Right cardiac atrium (tissue), 5 donors: ENCODE measurements at regions not wholly inside any gene's neighbourhood (a gene's known extent, or its start where the extent isn't known, plus 50 kb on each side); places are given as distances from the start of the nearest gene placed in this dataset.
A peak's percentile ranks its signal among the peaks of the same experiment; 100 is the strongest.
"Not testable (repeated sequence)": the region's sequence is repeated elsewhere in the genome, so short reads cannot be mapped to it uniquely, and the experiment has no call there.

Experiments used
- ATAC-seq, 2 donors: fragments of 200-7000 bp; cut with Tn5 transposase; one replicate each; pipeline versions ENCODE4 v1.8.0 to v1.9.1; 2020; ENCODE audit warnings: moderate library complexity in 2 of 2, mild to moderate bottlenecking in 1 of 2
- DNase-seq, 3 donors: peaks; one replicate each; pipeline ENCODE4 v3.0.0-alpha.2; 2020
- H3K27ac ChIP-seq: one replicate; pipeline ENCODE4 v1.5.1; 2013; ENCODE audit warnings: mild to moderate bottlenecking, low read length, control low read depth, moderate library complexity
- H3K27me3 ChIP-seq: one replicate; pipeline ENCODE4 v1.6.1; 2013; ENCODE audit not compliant: control insufficient read depth, insufficient read depth
- H3K4me1 ChIP-seq: one replicate; pipeline ENCODE4 v1.6.1; 2013; ENCODE audit warnings: low read length; ENCODE audit not compliant: control insufficient read depth, insufficient read depth
- H3K4me3 ChIP-seq: one replicate; pipeline ENCODE4 v1.5.1; 2013; ENCODE audit warnings: low read length, control low read depth
- H3K9me3 ChIP-seq: one replicate; pipeline ENCODE4 v1.6.1; 2013; ENCODE audit warnings: low read length; ENCODE audit not compliant: control insufficient read depth
- WGBS: extraction: QIAGEN DNeasy Blood & Tissue Kit; methylation state at CpG from one replicate; pipeline ENCODE4 v1.1.7; 2013; 5-methylcytosine and 5-hydroxymethylcytosine counted together
- intact Hi-C, 4 donors: fragments of 100-400 bp; cut with DNase I; formaldehyde crosslinking; loops; one replicate each; pipeline versions ENCODE4 v1.11.0 to v1.14.0; 2022 to 2023
- donor health status: healthy with polysubstance abuse.
- donor health status: DM: no; HTN: yes; CAD: no.
- donor health status: DM: no; HTN: no; CAD: no.
- donor health status: DM: no; HTN: yes; CAD: no; lungs with severe emphysema.
- donor health status: DM: yes; HTN: yes; CAD: no.

GRCh38 chr15:20785151-20785936, 80.8 kb downstream of the POTEB2 start:
- intact Hi-C loops, H3K4me3 ChIP-seq, ATAC-seq, H3K9me3 ChIP-seq, H3K4me1 ChIP-seq, H3K27me3 ChIP-seq, H3K27ac ChIP-seq: not testable (repeated sequence)
- peak in 2 of 3 donors; percentile 6 to 14 for DNase-seq
- WGBS = no CpG with 5 or more reads among the region's 42 CpGs

GRCh38 chr15:20783598-20784184, 82.4 kb downstream of the POTEB2 start:
- H3K27me3 ChIP-seq, H3K4me1 ChIP-seq, H3K9me3 ChIP-seq, H3K4me3 ChIP-seq, ATAC-seq, intact Hi-C loops, H3K27ac ChIP-seq: not testable (repeated sequence)
- no CpG with 5 or more reads among the region's 36 CpGs for WGBS
- peak in 1 of 3 donors; percentile 23 for DNase-seq

GRCh38 chr15:20775412-20775811, 90.7 kb downstream of the POTEB2 start:
- intact Hi-C loops = not testable (repeated sequence)

GRCh38 chr15:20767943-20768342, 98.2 kb downstream of the POTEB2 start:
- no CpG with 5 or more reads among the region's 2 CpGs for WGBS
- DNase-seq, intact Hi-C loops, H3K9me3 ChIP-seq, H3K4me1 ChIP-seq, ATAC-seq, H3K27me3 ChIP-seq, H3K4me3 ChIP-seq, H3K27ac ChIP-seq: not testable (repeated sequence)

More at GRCh38 chr15:20775412-20775811, 90.7 kb downstream of the POTEB2 start:
- not testable (repeated sequence) for H3K4me1 ChIP-seq, DNase-seq, H3K27ac ChIP-seq, H3K27me3 ChIP-seq, H3K9me3 ChIP-seq, H3K4me3 ChIP-seq
- peak; percentile 57 to 59 for ATAC-seq
- WGBS = no CpG with 5 or more reads among the region's 41 CpGs

DNA sequence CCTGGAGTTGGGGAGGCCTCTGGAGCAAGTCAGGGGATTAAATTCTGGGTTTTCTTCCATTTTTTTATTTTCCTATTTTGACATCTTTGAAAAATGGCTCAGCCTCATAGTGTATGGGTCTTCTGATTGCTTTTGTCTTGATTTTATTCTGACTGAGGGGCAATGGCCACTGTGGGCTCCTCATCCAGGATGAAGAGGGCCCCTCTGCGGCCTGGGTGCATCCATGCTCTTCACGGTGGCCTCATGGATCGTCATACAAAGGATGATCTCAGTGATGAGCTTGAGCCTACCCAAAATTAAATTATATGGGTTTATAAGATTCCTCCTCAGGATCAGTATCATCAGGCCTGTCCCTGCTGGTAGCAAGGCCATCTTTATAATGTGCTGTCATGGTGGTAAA, 103.7 kb downstream of the POTEB2 start:
- intact Hi-C loops, H3K4me1 ChIP-seq, ATAC-seq, H3K27me3 ChIP-seq, DNase-seq, H3K27ac ChIP-seq, H3K4me3 ChIP-seq, H3K9me3 ChIP-seq: not testable (repeated sequence)
- WGBS = 62% methylated on average over 3 of the region's 3 CpGs

DNA sequence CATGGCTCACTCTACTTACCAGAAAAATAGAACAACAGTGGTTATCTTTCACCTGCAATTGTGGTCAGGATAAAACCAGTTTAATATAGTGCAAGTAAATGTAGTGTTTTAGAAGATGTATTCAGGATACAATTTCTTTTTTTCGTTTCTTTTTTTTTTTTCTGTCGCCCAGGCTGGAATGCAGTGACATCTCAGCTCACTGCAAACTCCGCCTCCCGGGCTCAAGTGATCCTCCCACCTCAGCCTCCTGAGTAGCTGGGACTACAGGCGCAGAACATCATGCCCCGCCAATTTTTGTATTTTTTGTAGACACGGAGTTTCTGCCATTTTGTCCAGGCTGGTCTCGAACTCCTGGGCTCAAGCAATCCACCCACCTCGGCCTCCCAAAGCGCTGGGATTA, 109.7 kb downstream of the POTEB2 start:
- ATAC-seq, H3K4me1 ChIP-seq, H3K27me3 ChIP-seq, DNase-seq, H3K4me3 ChIP-seq, H3K27ac ChIP-seq, H3K9me3 ChIP-seq, intact Hi-C loops: not testable (repeated sequence)
- no CpG with 5 or more reads among the region's 10 CpGs for WGBS

DNA sequence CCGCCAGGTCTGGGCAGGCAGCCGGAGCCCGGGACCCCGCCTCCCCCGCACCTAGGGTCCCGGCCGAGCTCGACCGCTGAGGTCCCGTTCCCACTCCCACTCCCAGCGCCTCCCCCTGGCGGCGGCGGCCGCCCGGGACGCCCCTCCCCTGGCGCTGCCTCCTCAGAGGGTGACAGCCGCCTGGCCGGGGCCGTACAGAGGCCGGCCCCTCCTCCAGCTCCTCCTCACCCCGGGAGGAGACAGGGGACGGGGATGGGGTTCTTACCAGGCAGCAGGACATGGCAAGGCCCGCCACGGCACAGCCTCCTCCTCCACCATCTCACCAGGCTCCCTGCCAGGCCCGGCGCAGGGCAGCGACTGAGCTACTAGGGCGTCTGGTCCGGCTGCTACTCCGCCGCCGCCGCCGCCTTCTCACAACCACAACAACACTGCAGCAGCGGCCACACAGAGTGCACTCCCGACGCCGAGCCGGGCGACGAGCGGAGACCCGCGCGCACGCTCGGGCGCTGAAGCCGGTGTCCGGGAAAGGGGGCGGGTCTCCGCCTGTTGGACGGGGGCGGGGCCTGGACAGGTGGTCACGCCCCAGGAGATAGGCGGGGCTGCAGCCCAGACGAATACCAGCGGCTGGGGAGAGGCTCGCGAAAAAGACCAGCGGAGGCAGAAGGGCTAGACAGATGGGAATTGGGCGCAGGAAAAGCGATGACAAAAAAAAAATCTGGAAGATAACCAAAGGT, 110.3 kb downstream of the POTEB2 start:
- H3K4me1 ChIP-seq, H3K4me3 ChIP-seq, H3K9me3 ChIP-seq, H3K27ac ChIP-seq, H3K27me3 ChIP-seq, intact Hi-C loops, DNase-seq: not testable (repeated sequence)
- WGBS = no CpG with 5 or more reads among the region's 65 CpGs
- ATAC-seq = peak; percentile 81 to 84

GRCh38 chr15:20733493-20733892, 132.6 kb downstream of the POTEB2 start:
- H3K27me3 ChIP-seq, H3K4me3 ChIP-seq, DNase-seq, H3K27ac ChIP-seq, H3K4me1 ChIP-seq, H3K9me3 ChIP-seq, ATAC-seq, intact Hi-C loops: not testable (repeated sequence)
- WGBS = 28% methylated on average over 1 of the region's 1 CpG
